ENCODE measurements at regions not wholly inside any gene's neighbourhood (a gene's known extent, or its start where the extent isn't known, plus 50 kb on each side); places are given as distances from the start of the nearest gene placed in this dataset.
"Not testable (repeated sequence)": the region's sequence is repeated elsewhere in the genome, so short reads cannot be mapped to it uniquely, and the experiment has no call there.

DNA sequence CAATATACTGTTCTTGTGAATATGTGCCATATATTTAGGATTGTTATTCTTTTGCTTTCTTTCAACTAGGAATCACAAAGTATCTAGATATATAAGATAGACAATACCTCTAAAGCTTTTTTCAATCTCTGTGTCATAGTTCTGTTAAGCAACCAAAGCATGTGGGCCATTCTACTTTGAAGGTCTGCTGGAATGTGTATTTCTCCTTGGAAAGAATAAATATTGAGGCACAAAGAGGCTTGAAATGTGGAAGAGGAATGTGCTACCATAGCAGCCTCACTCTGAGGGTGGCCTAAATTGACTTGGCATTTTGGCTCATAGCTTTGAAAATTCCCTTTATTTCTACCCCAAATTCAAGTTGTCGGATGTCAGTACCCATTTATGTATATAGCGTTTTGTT, 488.5 kb upstream of the MAN1A1 start:
- H3K4me3 ChIP-seq (ENCODE audit: low read depth, poor library complexity, severe bottlenecking), result no peak overlapping the region
- DNase-seq (ENCODE audit: low spot score in 2 of 2), result no peak
- intact Hi-C loops (cut with DNase I; ENCODE audit: low total_unique reads), result no loop called here
- TF ChIP-seq CTCF (IDR thresholded peaks at IDR 0.05) (no peak), POLR2A (IDR thresholded peaks at IDR 0.05) (no peak)
- 91 to 94% methylated on average over 2 of the region's 2 CpGs for WGBS, 2 donors

DNA sequence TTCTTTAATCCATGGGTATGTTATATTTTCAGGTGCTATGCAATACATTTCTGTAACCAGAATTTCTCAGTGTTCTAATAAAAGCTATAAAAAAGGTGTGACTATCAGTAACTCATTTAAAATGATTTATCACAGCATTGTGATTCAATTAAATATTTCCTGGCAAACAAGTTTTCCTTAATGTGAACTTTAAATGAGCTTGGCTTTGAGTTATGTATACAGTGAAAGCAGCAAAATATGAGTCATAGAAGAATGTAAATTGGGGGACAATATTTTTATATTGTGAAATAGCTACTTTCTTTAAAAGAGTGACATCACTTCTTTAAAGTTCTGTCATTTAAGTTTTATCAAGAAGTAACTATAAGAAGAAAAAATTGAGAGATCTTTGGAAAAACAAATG, 484.9 kb upstream of the MAN1A1 start:
- intact Hi-C loops (cut with DNase I; ENCODE audit: low total_unique reads), result no loop called here
- no peak overlapping the region for H3K4me3 ChIP-seq (ENCODE audit: low read depth, poor library complexity, severe bottlenecking)
- no peak for DNase-seq (ENCODE audit: low spot score in 2 of 2)
- no peak for TF ChIP-seq CTCF (IDR thresholded peaks at IDR 0.05)
- TF ChIP-seq POLR2A (IDR thresholded peaks at IDR 0.05), result no peak

GRCh38 chr6:119832411-119832810, 482.9 kb upstream of the MAN1A1 start:
- TF ChIP-seq POLR2A (IDR thresholded peaks at IDR 0.05) (no peak), CTCF (IDR thresholded peaks at IDR 0.05) (no peak)
- no peak overlapping the region for H3K4me3 ChIP-seq (ENCODE audit: low read depth, poor library complexity, severe bottlenecking)
- WGBS, 2 donors, result 73 to 82% methylated on average over 1 of the region's 1 CpG
- no peak for DNase-seq (ENCODE audit: low spot score in 2 of 2)
- intact Hi-C loops (cut with DNase I; ENCODE audit: low total_unique reads), result no loop called here

DNA sequence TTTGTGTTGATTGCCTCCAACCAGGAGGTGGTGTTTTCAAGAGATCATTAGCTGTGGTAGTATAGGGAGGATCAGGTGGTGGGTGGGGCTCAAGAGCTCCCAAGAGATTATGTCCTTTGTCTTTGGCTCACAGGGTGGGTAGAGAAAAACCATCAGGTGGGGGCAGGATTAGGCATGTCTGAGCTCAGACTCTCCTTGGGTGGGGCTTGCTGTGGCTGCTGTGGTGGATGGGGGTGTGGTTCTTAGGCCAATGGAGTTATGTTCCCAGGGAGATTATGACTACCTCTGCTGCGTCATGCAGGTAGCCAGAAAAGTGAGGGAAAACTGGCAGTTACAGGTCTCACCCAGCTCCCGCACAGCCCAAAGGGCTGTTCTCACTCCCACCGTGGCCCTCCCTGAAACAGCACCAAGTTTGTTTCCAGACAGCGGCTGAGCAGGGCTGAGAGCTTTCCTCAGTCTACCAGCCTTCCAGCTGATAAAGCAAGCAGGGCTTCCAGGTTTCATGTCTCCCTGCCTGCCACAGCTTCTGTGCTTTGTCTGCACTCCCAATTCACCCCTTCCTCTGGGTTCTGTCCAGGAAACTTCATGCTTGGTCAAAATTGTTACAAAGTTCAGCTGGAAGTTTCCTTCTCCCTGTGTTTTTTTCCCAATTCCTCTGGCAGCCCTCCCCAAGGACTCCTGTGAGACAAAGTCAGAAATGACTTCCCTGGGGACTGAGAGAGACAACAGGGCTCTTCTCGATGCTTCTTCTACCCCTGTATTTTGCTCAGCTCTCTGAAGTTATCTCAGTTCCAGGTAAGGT, 481.1 kb upstream of the MAN1A1 start:
- H3K4me3 ChIP-seq (ENCODE audit: low read depth, poor library complexity, severe bottlenecking), result no peak overlapping the region
- 56 to 79% methylated on average over 5 of the region's 5 CpGs for WGBS, 2 donors
- intact Hi-C loops (cut with DNase I; ENCODE audit: low total_unique reads), result no loop called here
- peak in 1 of 2 donors; percentile 30 for DNase-seq (ENCODE audit: low spot score in 2 of 2)
- no peak for TF ChIP-seq CTCF (IDR thresholded peaks at IDR 0.05)
- no peak for TF ChIP-seq POLR2A (IDR thresholded peaks at IDR 0.05)

GRCh38 chr6:119830069-119830468, 480.5 kb upstream of the MAN1A1 start:
- DNase-seq (ENCODE audit: low spot score in 2 of 2), result no peak
- no peak overlapping the region for H3K4me3 ChIP-seq (ENCODE audit: low read depth, poor library complexity, severe bottlenecking)
- intact Hi-C loops (cut with DNase I; ENCODE audit: low total_unique reads), result no loop called here
- TF ChIP-seq CTCF (IDR thresholded peaks at IDR 0.05), result no peak
- no peak for TF ChIP-seq POLR2A (IDR thresholded peaks at IDR 0.05)
- 89 to 92% methylated on average over 1 of the region's 1 CpG for WGBS, 2 donors

DNA sequence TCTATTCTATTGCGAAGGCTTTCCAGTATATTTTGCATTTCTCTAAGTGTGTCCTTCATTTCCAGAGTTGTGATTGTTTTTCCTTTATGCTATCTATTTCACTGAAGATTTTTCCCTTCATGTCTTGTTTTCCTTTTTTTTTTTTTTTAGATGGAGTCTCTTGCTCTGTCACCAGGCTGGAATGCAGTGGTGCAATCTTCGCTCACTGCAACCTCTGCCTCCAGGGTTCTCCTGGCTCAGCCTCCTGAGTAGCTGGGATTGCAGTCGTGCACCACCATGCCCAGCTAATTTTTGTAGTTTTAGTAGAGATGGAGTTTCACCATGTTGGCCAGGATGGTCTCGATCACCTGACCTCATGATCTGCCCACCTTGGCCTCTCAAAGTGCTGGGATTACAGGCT, 479.9 kb upstream of the MAN1A1 start:
- 70 to 78% methylated on average over 4 of the region's 4 CpGs for WGBS, 2 donors
- intact Hi-C loops (cut with DNase I; ENCODE audit: low total_unique reads); DNase-seq (ENCODE audit: low spot score in 2 of 2); H3K4me3 ChIP-seq (ENCODE audit: low read depth, poor library complexity, severe bottlenecking): not testable (repeated sequence)

Measured in lower leg skin (tissue), 4 donors.